GM18858 (cell line): ENCODE measurements at regions not wholly inside any gene's neighbourhood (a gene's known extent, or its start where the extent isn't known, plus 50 kb on each side); places are given as distances from the start of the nearest gene placed in this dataset.

Experiments
- ATAC-seq: cut with Tn5 transposase; IDR thresholded peaks from one replicate; pipeline ENCODE4 v1.9.1; 2021; ENCODE audit not compliant: unreplicated experiment

GRCh38 chr10:129078746-129079145 lies 388.3 kb upstream of the MGMT start:
- ATAC-seq: no peak

GRCh38 chr10:129079705-129080104 lies 387.3 kb upstream of the MGMT start:
- ATAC-seq: no peak

- no peak for ATAC-seq
These were observed 381.2 kb upstream of the MGMT start for GRCh38 chr10:129085811-129086210.

- ATAC-seq: no peak
These were observed 377.7 kb upstream of the MGMT start for GRCh38 chr10:129089341-129089740.

GRCh38 chr10:129090165-129090564 lies 376.9 kb upstream of the MGMT start:
- ATAC-seq: no peak

GRCh38 chr10:129090618-129091366 lies 376.2 kb upstream of the MGMT start:
- ATAC-seq: no peak

- ATAC-seq: no peak
These were observed 373.4 kb upstream of the MGMT start for GRCh38 chr10:129093641-129094040.

- ATAC-seq: no peak
These were observed 372.8 kb upstream of the MGMT start for GRCh38 chr10:129094233-129094632.

GRCh38 chr10:129094861-129095260 lies 372.2 kb upstream of the MGMT start:
- ATAC-seq: no peak

- no peak for ATAC-seq
These were observed 371.4 kb upstream of the MGMT start for GRCh38 chr10:129095680-129096064.

- no peak for ATAC-seq
These were observed 370.7 kb upstream of the MGMT start for GRCh38 chr10:129096065-129096984.

GRCh38 chr10:129097776-129098330 lies 369.2 kb upstream of the MGMT start:
- no peak for ATAC-seq

GRCh38 chr10:129098517-129098916 lies 368.5 kb upstream of the MGMT start:
- no peak for ATAC-seq

GRCh38 chr10:129099486-129099885 lies 367.6 kb upstream of the MGMT start:
- no peak for ATAC-seq

- ATAC-seq: no peak
These were observed 367.0 kb upstream of the MGMT start for GRCh38 chr10:129099992-129100391.

- ATAC-seq: no peak
These were observed 365.6 kb upstream of the MGMT start for GRCh38 chr10:129101232-129101980.

- no peak for ATAC-seq
These were observed 363.9 kb upstream of the MGMT start for GRCh38 chr10:129102906-129103693.

GRCh38 chr10:129104266-129105045 lies 362.6 kb upstream of the MGMT start:
- ATAC-seq: no peak

GRCh38 chr10:129105266-129105665 lies 361.8 kb upstream of the MGMT start:
- ATAC-seq: no peak

- no peak for ATAC-seq
These were observed 360.7 kb upstream of the MGMT start for GRCh38 chr10:129106314-129106713.
